H9 (cell line): ENCODE measurements at regions not wholly inside any gene's neighbourhood (a gene's known extent, or its start where the extent isn't known, plus 50 kb on each side); places are given as distances from the start of the nearest gene placed in this dataset.
"Not testable (repeated sequence)": the region's sequence is repeated elsewhere in the genome, so short reads cannot be mapped to it uniquely, and the experiment has no call there.

Experiments used
- DNase-seq: peaks from one replicate; pipeline ENCODE4 v3.0.0-alpha.2; 2017
- H2AFZ ChIP-seq: one replicate; pipeline ENCODE4 v1.6.1; 2013; ENCODE audit warnings: mild to moderate bottlenecking, low read length, control low read depth, moderate library complexity
- H2AK5ac ChIP-seq: 2 replicates; pipeline ENCODE4 v1.6.1; 2013; ENCODE audit warnings: low read length, control low read depth, mixed read lengths; ENCODE audit not compliant: insufficient read length
- H2BK120ac ChIP-seq: one replicate; pipeline ENCODE4 v1.6.1; 2013; ENCODE audit warnings: low read depth, mild to moderate bottlenecking, low read length, control low read depth, inconsistent platforms; ENCODE audit not compliant: poor library complexity, severe bottlenecking
- H2BK12ac ChIP-seq: 2 replicates; pipeline ENCODE4 v1.6.1; 2013; ENCODE audit warnings: low read length, control low read depth, mixed read lengths, low read depth; ENCODE audit not compliant: insufficient read length
- H2BK15ac ChIP-seq: 2 replicates; pipeline ENCODE4 v1.6.1; 2013; ENCODE audit warnings: low read depth, low read length, control low read depth
- H2BK20ac ChIP-seq: one replicate; pipeline ENCODE4 v1.6.1; 2013; ENCODE audit warnings: low read depth, mild to moderate bottlenecking, low read length, control low read depth, inconsistent platforms; ENCODE audit not compliant: poor library complexity, severe bottlenecking
- H2BK5ac ChIP-seq: 2 replicates; pipeline ENCODE4 v1.6.1; 2013; ENCODE audit warnings: low read length, control low read depth, mixed read lengths; ENCODE audit not compliant: insufficient read length
- H3K14ac ChIP-seq: 2 replicates; pipeline ENCODE4 v1.6.1; 2013; ENCODE audit warnings: low read length, control low read depth; ENCODE audit not compliant: insufficient read depth
- H3K18ac ChIP-seq: 2 replicates; pipeline ENCODE4 v1.6.1; 2013; ENCODE audit warnings: low read depth, mild to moderate bottlenecking, mixed read lengths, low read length, control low read depth; ENCODE audit not compliant: insufficient read length
- H3K23ac ChIP-seq: 2 replicates; pipeline ENCODE4 v1.6.1; 2013; ENCODE audit warnings: low read length, control low read depth, mixed read lengths, low read depth; ENCODE audit not compliant: insufficient read length
- H3K23me2 ChIP-seq: 2 replicates; pipeline ENCODE4 v1.6.1; 2013; ENCODE audit warnings: low read depth, mild to moderate bottlenecking, mixed read lengths, low read length, control low read depth; ENCODE audit not compliant: insufficient read length, poor library complexity, severe bottlenecking
- H3K27ac ChIP-seq: 2 replicates; pipeline ENCODE4 v1.5.1; 2013; ENCODE audit warnings: low read length, control low read depth, mixed read lengths, low read depth; ENCODE audit not compliant: insufficient read length
- H3K27me3 ChIP-seq: 2 replicates; pipeline ENCODE4 v1.6.1; 2013; ENCODE audit warnings: low read length, control low read depth, inconsistent platforms; ENCODE audit not compliant: insufficient read depth
- H3K4ac ChIP-seq: 2 replicates; pipeline ENCODE4 v1.6.1; 2013; ENCODE audit warnings: low read depth, mild to moderate bottlenecking, control low read depth, inconsistent platforms, low read length, moderate library complexity
- H3K4me1 ChIP-seq: 2 replicates; pipeline ENCODE4 v1.6.1; 2013; ENCODE audit warnings: low read length, control low read depth, inconsistent platforms; ENCODE audit not compliant: insufficient read depth
- H3K4me2 ChIP-seq: 2 replicates; pipeline ENCODE4 v1.6.1; 2013; ENCODE audit warnings: low read length, control low read depth, mixed read lengths; ENCODE audit not compliant: insufficient read length, insufficient read depth
- H3K56ac ChIP-seq: 2 replicates; pipeline ENCODE4 v1.6.1; 2013; ENCODE audit warnings: low read depth, mild to moderate bottlenecking, mixed read lengths, low read length, control low read depth; ENCODE audit not compliant: insufficient read length
- H3K79me1 ChIP-seq: 2 replicates; pipeline ENCODE4 v1.6.1; 2013; ENCODE audit warnings: low read depth, mild to moderate bottlenecking, moderate library complexity, low read length, control low read depth, inconsistent platforms; ENCODE audit not compliant: insufficient read depth, poor library complexity, severe bottlenecking
- H3K79me2 ChIP-seq: 2 replicates; pipeline ENCODE4 v1.6.1; 2013; ENCODE audit warnings: low read length, control low read depth, inconsistent platforms; ENCODE audit not compliant: insufficient read depth
- H3K9ac ChIP-seq: 2 replicates; pipeline ENCODE4 v1.6.1; 2013; ENCODE audit warnings: low read length, control low read depth, mixed read lengths; ENCODE audit not compliant: insufficient read length; ENCODE audit errors: extremely low read depth
- H3K9me3 ChIP-seq: one replicate; pipeline ENCODE4 v1.6.1; 2013; ENCODE audit warnings: low read depth, low read length, inconsistent platforms; ENCODE audit not compliant: control insufficient read depth
- H3T11ph ChIP-seq: one replicate; pipeline ENCODE4 v1.6.1; 2013; ENCODE audit warnings: mild to moderate bottlenecking, low read length, control low read depth, inconsistent platforms
- H4K20me1 ChIP-seq: one replicate; pipeline ENCODE4 v1.6.1; 2013; ENCODE audit not compliant: control insufficient read depth, insufficient read length, insufficient read depth
- H4K5ac ChIP-seq: 2 replicates; pipeline ENCODE4 v1.6.1; 2013; ENCODE audit warnings: low read depth, mild to moderate bottlenecking, mixed read lengths, low read length, control low read depth; ENCODE audit not compliant: insufficient read length
- H4K8ac ChIP-seq: replicated peaks from 2 replicates; pipeline ENCODE4 v1.6.1; 2013; ENCODE audit warnings: low read length, control low read depth, mixed read lengths, low read depth; ENCODE audit not compliant: insufficient read length
- H4K91ac ChIP-seq: 2 replicates; pipeline ENCODE4 v1.6.1; 2013; ENCODE audit warnings: low read depth, mild to moderate bottlenecking, moderate library complexity, mixed read lengths, low read length, control low read depth; ENCODE audit not compliant: insufficient read length
- H3K27ac Mint-ChIP-seq, 3 experiments: 2 replicates in 2 of 3; 3 replicates in 1 of 3; pipeline ENCODE4 v1.8.0; 2020 to 2021; ENCODE audit warnings: mixed read lengths in 3 of 3, mild to moderate bottlenecking in 1 of 3, moderate library complexity in 1 of 3
- H3K27me3 Mint-ChIP-seq: 2 replicates; pipeline ENCODE4 v1.8.0; 2021; ENCODE audit warnings: low read depth, mild to moderate bottlenecking, moderate library complexity, mixed read lengths
- H3K36me3 Mint-ChIP-seq, 3 experiments: 2 replicates in 2 of 3; 3 replicates in 1 of 3; pipeline ENCODE4 v1.8.0; 2020 to 2021; ENCODE audit warnings: low read depth in 3 of 3, mixed read lengths in 3 of 3; ENCODE audit not compliant: insufficient read depth in 1 of 3
- H3K4me1 Mint-ChIP-seq, 2 experiments: 2 replicates each; pipeline ENCODE4 v1.8.0; 2020; ENCODE audit warnings: mixed read lengths in 2 of 2
- H3K4me3 Mint-ChIP-seq, 2 experiments: 2 replicates in 1 of 2; 3 replicates in 1 of 2; pipeline ENCODE4 v1.8.0; 2020 to 2021; ENCODE audit warnings: mild to moderate bottlenecking in 2 of 2, mixed read lengths in 2 of 2, moderate library complexity in 1 of 2
- H3K9me3 Mint-ChIP-seq, 2 experiments: 2 replicates in 1 of 2; 3 replicates in 1 of 2; pipeline ENCODE4 v1.8.0; 2020; ENCODE audit warnings: mild to moderate bottlenecking in 2 of 2, mixed read lengths in 2 of 2, moderate library complexity in 1 of 2
- WGBS: extraction: QIAGEN DNeasy Blood & Tissue Kit; methylation state at CpG from one replicate; pipeline ENCODE4 v1.1.7; 2013; ENCODE audit warnings: missing lambda C conversion rate, low lambda C conversion rate, mixed read lengths; ENCODE audit not compliant: insufficient read length; ENCODE audit errors: extremely low coverage; 5-methylcytosine and 5-hydroxymethylcytosine counted together

DNA sequence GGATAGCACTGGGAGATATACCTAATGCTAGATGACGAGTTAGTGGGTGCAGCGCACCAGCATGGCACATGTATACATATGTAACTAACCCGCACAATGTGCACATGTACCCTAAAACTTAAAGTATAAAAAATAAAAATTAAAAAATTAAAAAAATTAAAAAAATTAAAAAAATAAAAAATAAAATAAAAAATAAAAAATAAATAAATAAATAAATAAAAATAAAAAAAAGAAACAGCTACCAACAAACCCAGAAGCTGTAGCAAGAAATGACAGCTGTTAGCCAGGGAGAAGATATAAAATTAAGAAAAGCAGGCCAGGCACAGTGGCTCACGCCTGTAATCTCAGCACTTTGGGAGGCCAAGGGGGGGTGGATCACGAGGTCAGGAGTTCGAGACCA lies 361.3 kb upstream of the ATP11B start:
- no CpG with 5 or more reads among the region's 6 CpGs for WGBS
- H3K4ac ChIP-seq, H3K18ac ChIP-seq, H3K23me2 ChIP-seq, H2AFZ ChIP-seq, DNase-seq, H2BK12ac ChIP-seq, H3K4me1 ChIP-seq, H3K14ac ChIP-seq, H3K36me3 Mint-ChIP-seq, H3K27ac Mint-ChIP-seq, H2BK120ac ChIP-seq, H3K9ac ChIP-seq, H3K27me3 ChIP-seq, H3T11ph ChIP-seq, H4K5ac ChIP-seq, H3K4me2 ChIP-seq, H3K4me3 Mint-ChIP-seq, H2BK5ac ChIP-seq, H3K56ac ChIP-seq, H4K8ac ChIP-seq, H3K79me2 ChIP-seq, H3K9me3 Mint-ChIP-seq, H3K79me1 ChIP-seq, H2AK5ac ChIP-seq, H3K27me3 Mint-ChIP-seq, H4K91ac ChIP-seq, H2BK15ac ChIP-seq, H3K27ac ChIP-seq, H2BK20ac ChIP-seq, H3K4me1 Mint-ChIP-seq, H3K9me3 ChIP-seq, H3K23ac ChIP-seq, H4K20me1 ChIP-seq: not testable (repeated sequence)
